Sigmoid colon (tissue), 6 donors: ENCODE measurements at regions not wholly inside any gene's neighbourhood (a gene's known extent, or its start where the extent isn't known, plus 50 kb on each side); places are given as distances from the start of the nearest gene placed in this dataset.

Experiments used
- DNase-seq: peaks from one replicate; pipeline ENCODE4 v3.0.0-alpha.2; 2019
- H3K27ac ChIP-seq, 4 donors: fragments of 200-600 bp; sonication (generic); one replicate each; pipeline ENCODE4 v1.5.1; 2016 to 2019; ENCODE audit warnings: mild to moderate bottlenecking in 1 of 4
- H3K27me3 ChIP-seq, 3 donors: fragments of 200-600 bp; sonication (generic); one replicate each; pipeline ENCODE4 v1.5.1; 2019; ENCODE audit warnings: mild to moderate bottlenecking in 1 of 3
- H3K36me3 ChIP-seq, 4 donors: fragments of 200-600 bp; sonication (generic); one replicate each; pipeline ENCODE4 v1.5.1; 2016 to 2019
- H3K4me1 ChIP-seq, 4 donors: fragments of 200-600 bp; sonication (generic); one replicate each; pipeline ENCODE4 v1.5.1; 2017 to 2019
- H3K4me3 ChIP-seq, 4 donors: fragments of 200-600 bp; sonication (generic); one replicate each; pipeline ENCODE4 v1.5.1; 2017 to 2019; ENCODE audit warnings: mild to moderate bottlenecking in 2 of 4, moderate library complexity in 1 of 4
- H3K9me3 ChIP-seq, 4 donors: fragments of 200-600 bp in 3 of 4; sonication (generic) in 3 of 4; one replicate each; pipeline versions ENCODE4 v1.5.1 to v1.6.1; 2013 to 2019
- CTCF ChIP-seq, 4 experiments: fragments of 450-650 bp in 3 of 4; fragments of 200-600 bp in 1 of 4; IDR thresholded peaks; one replicate each; pipeline ENCODE4 v1.5.1; 2016 to 2019; ENCODE audit warnings: antibody characterized with exemption in 4 of 4, mild to moderate bottlenecking in 3 of 4, moderate library complexity in 2 of 4
- EP300 ChIP-seq, 4 donors: sonication (generic); formaldehyde crosslinking; IDR thresholded peaks; one replicate each; pipeline ENCODE4 v1.6.1; 2017; ENCODE audit warnings: antibody characterized with exemption in 4 of 4
- POLR2A ChIP-seq, 2 donors: fragments of 450-650 bp; IDR thresholded peaks; one replicate each; pipeline ENCODE4 v1.6.1; 2016; ENCODE audit warnings: antibody characterized with exemption in 2 of 2, mild to moderate bottlenecking in 2 of 2, moderate library complexity in 2 of 2
- POLR2AphosphoS5 ChIP-seq, 4 donors: sonication (generic); formaldehyde crosslinking; IDR thresholded peaks; one replicate each; pipeline ENCODE4 v1.6.1; 2017; ENCODE audit warnings: antibody characterized with exemption in 4 of 4
- WGBS, 2 donors: extraction: QIAGEN DNeasy Blood & Tissue Kit; methylation state at CpG; one replicate each; pipeline ENCODE4 v1.1.7; 2013; 5-methylcytosine and 5-hydroxymethylcytosine counted together
- intact Hi-C: fragments of 100-400 bp; cut with DNase I; formaldehyde crosslinking; loops from one replicate; pipeline ENCODE4 v1.15.1; 2023
- donor health status: healthy with polysubstance abuse.
- donor health status: healthy.

- DNase-seq = no peak
- no peak for TF ChIP-seq CTCF (IDR thresholded peaks at IDR 0.05)
- no peak for TF ChIP-seq EP300 (IDR thresholded peaks at IDR 0.05)
- TF ChIP-seq POLR2A (IDR thresholded peaks at IDR 0.05) = no peak
- no peak for TF ChIP-seq POLR2AphosphoS5 (IDR thresholded peaks at IDR 0.05)
- WGBS, 2 donors = 38 to 40% methylated on average over 5 of the region's 5 CpGs
- no peaks in the 10 kb centered on the region for H3K36me3 ChIP-seq
- no peaks in the 10 kb centered on the region for H3K9me3 ChIP-seq
- peaks cover 0 to 14% (median 4%) of the 10 kb centered on the region in 4 donors for H3K4me1 ChIP-seq
- H3K27ac ChIP-seq = peak overlapping the region in 1 of 4 donors; percentile 29
- H3K4me3 ChIP-seq = no peak overlapping the region
- no peaks in the 10 kb centered on the region for H3K27me3 ChIP-seq
- intact Hi-C loops = no loop called here
Observed at GRCh38 chr18:6646801-6647200, 82.7 kb upstream of the ARHGAP28 start.

GRCh38 chr18:6648581-6648980, 80.9 kb upstream of the ARHGAP28 start:
- intact Hi-C loops = no loop called here
- Histone ChIP-seq H3K27me3 (no peaks in the 10 kb centered on the region), H3K4me1 (peaks cover 0 to 14% (median 4%) of the 10 kb centered on the region in 4 donors), H3K36me3 (no peaks in the 10 kb centered on the region), H3K4me3 (no peak overlapping the region), H3K9me3 (no peaks in the 10 kb centered on the region), H3K27ac (no peak overlapping the region)
- DNase-seq = no peak
- WGBS, 2 donors = 34 to 38% methylated on average over 1 of the region's 1 CpG
- TF ChIP-seq POLR2AphosphoS5 (IDR thresholded peaks at IDR 0.05) = no peak
- TF ChIP-seq EP300 (IDR thresholded peaks at IDR 0.05) = no peak
- no peak for TF ChIP-seq POLR2A (IDR thresholded peaks at IDR 0.05)
- no peak for TF ChIP-seq CTCF (IDR thresholded peaks at IDR 0.05)

- TF ChIP-seq CTCF (IDR thresholded peaks at IDR 0.05) (no peak), EP300 (IDR thresholded peaks at IDR 0.05) (no peak), POLR2A (IDR thresholded peaks at IDR 0.05) (no peak), POLR2AphosphoS5 (IDR thresholded peaks at IDR 0.05) (no peak)
- H3K4me1 ChIP-seq = peaks cover 0 to 14% (median 4%) of the 10 kb centered on the region in 4 donors
- no peak overlapping the region for H3K4me3 ChIP-seq
- H3K27ac ChIP-seq = no peak overlapping the region
- 71 to 73% methylated on average over 3 of the region's 3 CpGs for WGBS, 2 donors
- H3K27me3 ChIP-seq = no peaks in the 10 kb centered on the region
- no peak for DNase-seq
- intact Hi-C loops = no loop called here
- H3K9me3 ChIP-seq = no peaks in the 10 kb centered on the region
- H3K36me3 ChIP-seq = no peaks in the 10 kb centered on the region
Observed at GRCh38 chr18:6649421-6650126, 79.9 kb upstream of the ARHGAP28 start.

- WGBS, 2 donors = 42 to 58% methylated on average over 3 of the region's 3 CpGs
- TF ChIP-seq POLR2AphosphoS5 (IDR thresholded peaks at IDR 0.05) (no peak), EP300 (IDR thresholded peaks at IDR 0.05) (no peak), CTCF (IDR thresholded peaks at IDR 0.05) (no peak), POLR2A (IDR thresholded peaks at IDR 0.05) (no peak)
- intact Hi-C loops = no loop called here
- no peak overlapping the region for H3K27ac ChIP-seq
- no peaks in the 10 kb centered on the region for H3K9me3 ChIP-seq
- H3K27me3 ChIP-seq = no peaks in the 10 kb centered on the region
- H3K4me3 ChIP-seq = no peak overlapping the region
- no peak for DNase-seq
- no peaks in the 10 kb centered on the region for H3K36me3 ChIP-seq
- H3K4me1 ChIP-seq = peaks cover 0 to 14% (median 4%) of the 10 kb centered on the region in 4 donors
Observed at GRCh38 chr18:6650127-6650507, 79.4 kb upstream of the ARHGAP28 start.

GRCh38 chr18:6650747-6651146, 78.8 kb upstream of the ARHGAP28 start:
- DNase-seq = no peak
- no peaks in the 10 kb centered on the region for H3K36me3 ChIP-seq
- WGBS, 2 donors = 71 to 73% methylated on average over 6 of the region's 6 CpGs

More at GRCh38 chr18:6650747-6651146, 78.8 kb upstream of the ARHGAP28 start:
- Histone ChIP-seq H3K9me3 (no peaks in the 10 kb centered on the region), H3K27ac (no peak overlapping the region), H3K27me3 (no peaks in the 10 kb centered on the region), H3K4me1 (peaks cover 0 to 14% (median 4%) of the 10 kb centered on the region in 4 donors), H3K4me3 (no peak overlapping the region)
- intact Hi-C loops = no loop called here
- TF ChIP-seq POLR2A (IDR thresholded peaks at IDR 0.05) (no peak), CTCF (IDR thresholded peaks at IDR 0.05) (no peak), EP300 (IDR thresholded peaks at IDR 0.05) (no peak), POLR2AphosphoS5 (IDR thresholded peaks at IDR 0.05) (no peak)
